ENCODE measurements at regions not wholly inside any gene's neighbourhood (a gene's known extent, or its start where the extent isn't known, plus 50 kb on each side); places are given as distances from the start of the nearest gene placed in this dataset.

GRCh38 chr5:110043025-110043424, 353.3 kb downstream of the MAN2A1 start:
- H3K9me3 Mint-ChIP-seq, result peaks cover 0 to 40% (median 14%) of the 10 kb centered on the region in 8 donors
- peaks cover 9% of the 10 kb centered on the region for H3K4me1 ChIP-seq (ENCODE audit: insufficient read depth, low read length)
- peaks cover 0 to 5% of the 10 kb centered on the region in 2 donors for H3K36me3 Mint-ChIP-seq
- peak overlapping the region in 3 of 8 donors; percentile 12 to 60 (median 28) for H3K4me3 Mint-ChIP-seq
- CTCF ChIA-PET (ENCODE audit: partially characterized antibody), result no interaction called here
- DNase-seq, result peak in 4 of 5 donors; percentile 39 to 64 (median 50)
- H3K36me3 ChIP-seq (ENCODE audit: insufficient read depth, low read length), result no peaks in the 10 kb centered on the region
- POLR2A ChIA-PET (ENCODE audit: partially characterized antibody), result interaction anchor here (0.8 kb wide), 1 partner anchor 11 kb away, joined by 3 read pairs; no protein-coding TSS in a partner anchor
- no peak overlapping the region for H3K4me3 ChIP-seq (ENCODE audit: low read length in 2 of 2)
- H3K27ac ChIP-seq (ENCODE audit: low read depth, low read length), result no peak overlapping the region
- H3K27me3 ChIP-seq (ENCODE audit: insufficient read depth, low read length), result no peaks in the 10 kb centered on the region
- H3K27me3 Mint-ChIP-seq, result peaks cover 0 to 4% of the 10 kb centered on the region in 2 donors
- peak overlapping the region in 5 of 7 donors; percentile 9 to 62 (median 16) for H3K27ac Mint-ChIP-seq
- H3K4me1 Mint-ChIP-seq, result peaks cover 7 to 11% (median 9%) of the 10 kb centered on the region in 4 donors
- intact Hi-C loops (cut with micrococcal nuclease), result no loop called here
- H3K9me3 ChIP-seq (ENCODE audit: control insufficient read depth in 1 of 2, low read length in 2 of 2), result no peaks in the 10 kb centered on the region

DNA sequence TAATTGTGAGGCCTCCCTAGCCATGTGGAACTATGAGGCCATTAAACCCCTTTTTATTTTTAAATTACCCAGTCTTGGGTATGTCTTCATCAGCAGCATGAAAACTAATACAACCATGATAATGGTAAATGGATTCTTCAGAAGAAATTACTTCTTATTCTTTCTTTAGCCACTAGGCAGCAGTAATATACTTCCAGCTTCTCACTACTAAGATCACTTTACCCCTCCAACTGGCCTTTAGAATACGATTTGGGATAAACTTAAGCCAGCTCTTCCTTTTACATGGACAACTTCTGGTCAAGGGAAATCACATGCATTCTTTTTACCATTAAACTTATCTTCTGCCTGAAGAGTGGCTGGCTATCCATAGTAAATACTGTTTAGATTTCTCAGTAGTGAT, 355.4 kb downstream of the MAN2A1 start:
- Histone ChIP-seq H3K9me3 (ENCODE audit: control insufficient read depth in 1 of 2, low read length in 2 of 2) (no peaks in the 10 kb centered on the region), H3K27ac (ENCODE audit: low read depth, low read length) (no peak overlapping the region), H3K27me3 (ENCODE audit: insufficient read depth, low read length) (no peaks in the 10 kb centered on the region), H3K4me1 (ENCODE audit: insufficient read depth, low read length) (peaks cover 9% of the 10 kb centered on the region), H3K4me3 (ENCODE audit: low read length in 2 of 2) (no peak overlapping the region), H3K36me3 (ENCODE audit: insufficient read depth, low read length) (no peaks in the 10 kb centered on the region)
- intact Hi-C loops (cut with micrococcal nuclease), result no loop called here
- H3K27ac Mint-ChIP-seq, result no peak overlapping the region
- H3K4me1 Mint-ChIP-seq, result peaks cover 7 to 11% (median 8%) of the 10 kb centered on the region in 4 donors
- peak overlapping the region in 1 of 8 donors; percentile 34 for H3K4me3 Mint-ChIP-seq
- peaks cover 0 to 4% of the 10 kb centered on the region in 2 donors for H3K27me3 Mint-ChIP-seq
- H3K9me3 Mint-ChIP-seq, result peaks cover 0 to 40% (median 14%) of the 10 kb centered on the region in 8 donors
- ChIA-PET POLR2A (ENCODE audit: partially characterized antibody) (no interaction called here), CTCF (ENCODE audit: partially characterized antibody) (interaction anchor here (1.3 to 1.8 kb wide), 3 partner anchors 9 to 12 kb away, joined by 3 to 5 read pairs (median 3); no protein-coding TSS in a partner anchor)
- no peak for DNase-seq
- peaks cover 0 to 5% of the 10 kb centered on the region in 2 donors for H3K36me3 Mint-ChIP-seq

DNA sequence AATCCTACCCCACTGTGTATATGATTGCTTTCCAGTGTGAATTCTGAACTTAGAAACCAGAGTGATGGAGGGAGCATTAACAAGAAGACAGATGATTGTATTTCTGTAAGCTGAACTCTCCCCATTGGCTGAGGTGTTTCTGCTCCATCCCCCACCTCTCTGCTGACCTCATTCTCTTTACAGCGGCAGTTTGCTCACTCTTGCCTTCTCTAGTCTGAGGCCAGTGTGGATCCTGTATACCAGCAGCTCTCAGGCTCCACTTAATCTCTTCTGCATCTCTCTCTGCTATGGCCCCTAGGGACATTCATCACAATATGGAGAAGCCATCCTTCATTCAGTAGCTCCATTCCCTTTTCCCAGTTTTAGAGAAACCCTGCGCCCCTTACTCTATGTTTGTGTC, 358.8 kb downstream of the MAN2A1 start:
- peaks cover 0 to 20% (median 12%) of the 10 kb centered on the region in 8 donors for H3K9me3 Mint-ChIP-seq
- no peak overlapping the region for H3K27ac Mint-ChIP-seq
- POLR2A ChIA-PET (ENCODE audit: partially characterized antibody), result no interaction called here
- Histone ChIP-seq H3K4me3 (ENCODE audit: low read length in 2 of 2) (no peak overlapping the region), H3K9me3 (ENCODE audit: control insufficient read depth in 1 of 2, low read length in 2 of 2) (no peaks in the 10 kb centered on the region), H3K27ac (ENCODE audit: low read depth, low read length) (no peak overlapping the region), H3K36me3 (ENCODE audit: insufficient read depth, low read length) (no peaks in the 10 kb centered on the region), H3K4me1 (ENCODE audit: insufficient read depth, low read length) (peaks cover 11% of the 10 kb centered on the region), H3K27me3 (ENCODE audit: insufficient read depth, low read length) (no peaks in the 10 kb centered on the region)
- H3K4me1 Mint-ChIP-seq, result peaks cover 5 to 8% (median 6%) of the 10 kb centered on the region in 4 donors
- DNase-seq, result no peak
- peaks cover 2 to 4% of the 10 kb centered on the region in 2 donors for H3K27me3 Mint-ChIP-seq
- intact Hi-C loops (cut with micrococcal nuclease), result no loop called here
- H3K4me3 Mint-ChIP-seq, result no peak overlapping the region
- peaks cover 0 to 5% of the 10 kb centered on the region in 2 donors for H3K36me3 Mint-ChIP-seq
- CTCF ChIA-PET (ENCODE audit: partially characterized antibody), result interaction anchor here (1.1 kb wide), 1 partner anchor 22 kb away, joined by 3 read pairs; no protein-coding TSS in a partner anchor

GRCh38 chr5:110049816-110050215, 360.1 kb downstream of the MAN2A1 start:
- Histone ChIP-seq H3K4me1 (ENCODE audit: insufficient read depth, low read length) (peaks cover 23% of the 10 kb centered on the region), H3K27me3 (ENCODE audit: insufficient read depth, low read length) (no peaks in the 10 kb centered on the region), H3K36me3 (ENCODE audit: insufficient read depth, low read length) (no peaks in the 10 kb centered on the region), H3K9me3 (ENCODE audit: control insufficient read depth in 1 of 2, low read length in 2 of 2) (no peaks in the 10 kb centered on the region), H3K4me3 (ENCODE audit: low read length in 2 of 2) (no peak overlapping the region), H3K27ac (ENCODE audit: low read depth, low read length) (no peak overlapping the region)
- Mint-ChIP-seq H3K36me3 (no peaks in the 10 kb centered on the region), H3K4me3 (no peak overlapping the region), H3K4me1 (peaks cover 18 to 19% (median 18%) of the 10 kb centered on the region in 4 donors), H3K27ac (no peak overlapping the region), H3K9me3 (peaks cover 0 to 9% (median 4%) of the 10 kb centered on the region in 8 donors), H3K27me3 (peaks cover 2 to 4% of the 10 kb centered on the region in 2 donors)
- POLR2A ChIA-PET (ENCODE audit: partially characterized antibody), result no interaction called here
- intact Hi-C loops (cut with micrococcal nuclease), result loop anchor here (5.0 to 10.0 kb wide), 2 partner anchors 193 to 1315 kb away; no protein-coding TSS in a partner anchor
- DNase-seq, result no peak
- CTCF ChIA-PET (ENCODE audit: partially characterized antibody), result no interaction called here

GRCh38 chr5:110050640-110051345, 361.1 kb downstream of the MAN2A1 start:
- Histone ChIP-seq H3K4me1 (ENCODE audit: insufficient read depth, low read length) (peaks cover 33% of the 10 kb centered on the region), H3K36me3 (ENCODE audit: insufficient read depth, low read length) (no peaks in the 10 kb centered on the region), H3K4me3 (ENCODE audit: low read length in 2 of 2) (no peak overlapping the region), H3K9me3 (ENCODE audit: control insufficient read depth in 1 of 2, low read length in 2 of 2) (no peaks in the 10 kb centered on the region), H3K27ac (ENCODE audit: low read depth, low read length) (no peak overlapping the region), H3K27me3 (ENCODE audit: insufficient read depth, low read length) (no peaks in the 10 kb centered on the region)
- Mint-ChIP-seq H3K27ac (no peak overlapping the region), H3K4me3 (no peak overlapping the region), H3K27me3 (peaks cover 2 to 4% of the 10 kb centered on the region in 2 donors), H3K9me3 (peaks cover 0 to 2% (median 0%) of the 10 kb centered on the region in 8 donors), H3K4me1 (peaks cover 23 to 28% (median 26%) of the 10 kb centered on the region in 4 donors), H3K36me3 (no peaks in the 10 kb centered on the region)
- ChIA-PET POLR2A (ENCODE audit: partially characterized antibody) (no interaction called here), CTCF (ENCODE audit: partially characterized antibody) (no interaction called here)
- no peak for DNase-seq
- intact Hi-C loops (cut with micrococcal nuclease), result loop anchor here (5.0 to 10.0 kb wide), 2 partner anchors 193 to 1316 kb away; no protein-coding TSS in a partner anchor

- intact Hi-C loops (cut with micrococcal nuclease), result loop anchor here (5.0 to 10.0 kb wide), 2 partner anchors 196 to 1318 kb away; no protein-coding TSS in a partner anchor
- Histone ChIP-seq H3K27me3 (ENCODE audit: insufficient read depth, low read length) (no peaks in the 10 kb centered on the region), H3K36me3 (ENCODE audit: insufficient read depth, low read length) (no peaks in the 10 kb centered on the region), H3K4me1 (ENCODE audit: insufficient read depth, low read length) (peaks cover 33% of the 10 kb centered on the region), H3K9me3 (ENCODE audit: control insufficient read depth in 1 of 2, low read length in 2 of 2) (no peaks in the 10 kb centered on the region), H3K4me3 (ENCODE audit: low read length in 2 of 2) (no peak overlapping the region), H3K27ac (ENCODE audit: low read depth, low read length) (peak overlapping the region; percentile 45)
- Mint-ChIP-seq H3K9me3 (no peaks in the 10 kb centered on the region), H3K4me1 (peaks cover 25 to 36% (median 31%) of the 10 kb centered on the region in 4 donors), H3K27me3 (peaks cover 0 to 2% of the 10 kb centered on the region in 2 donors), H3K27ac (peak overlapping the region in 5 of 7 donors; percentile 43 to 96 (median 94)), H3K36me3 (no peaks in the 10 kb centered on the region), H3K4me3 (peak overlapping the region in 1 of 8 donors; percentile 82)
- CTCF ChIA-PET (ENCODE audit: partially characterized antibody), result interaction anchor here (1.5 to 3.0 kb wide), 3 partner anchors 18 to 131 kb away, joined by 3 to 15 read pairs (median 4); no protein-coding TSS in a partner anchor
- POLR2A ChIA-PET (ENCODE audit: partially characterized antibody), result interaction anchor here (2.0 to 2.8 kb wide), 3 partner anchors 10 to 363 kb away, joined by 9 to 27 read pairs (median 16); partner anchors contain the start of gene MAN2A1
- DNase-seq, result no peak
Observed at GRCh38 chr5:110053205-110053604, 363.5 kb downstream of the MAN2A1 start.

DNA sequence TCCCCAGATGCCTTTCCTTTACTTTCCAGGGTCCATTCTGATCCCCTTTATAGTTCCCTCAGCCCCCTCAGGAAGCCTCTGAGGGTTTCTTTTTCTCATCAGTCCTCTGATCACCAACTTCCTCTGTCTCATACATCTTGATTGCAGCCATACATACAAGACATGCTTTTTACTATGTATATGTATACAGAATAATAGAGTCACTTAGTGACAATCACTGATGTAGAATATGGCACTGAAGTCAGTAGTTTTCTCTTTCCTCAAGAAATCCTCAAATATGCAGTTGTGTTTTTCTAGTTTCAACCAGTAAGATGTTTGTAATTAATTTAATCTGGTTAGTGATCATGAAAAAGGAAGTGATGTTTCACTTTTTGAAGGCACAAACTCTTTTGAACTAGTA, 364.1 kb downstream of the MAN2A1 start:
- Histone ChIP-seq H3K4me1 (ENCODE audit: insufficient read depth, low read length) (peaks cover 33% of the 10 kb centered on the region), H3K27me3 (ENCODE audit: insufficient read depth, low read length) (no peaks in the 10 kb centered on the region), H3K4me3 (ENCODE audit: low read length in 2 of 2) (no peak overlapping the region), H3K36me3 (ENCODE audit: insufficient read depth, low read length) (no peaks in the 10 kb centered on the region), H3K9me3 (ENCODE audit: control insufficient read depth in 1 of 2, low read length in 2 of 2) (no peaks in the 10 kb centered on the region), H3K27ac (ENCODE audit: low read depth, low read length) (peak overlapping the region; percentile 45)
- H3K36me3 Mint-ChIP-seq, result no peaks in the 10 kb centered on the region
- peak overlapping the region; percentile 25 to 82 (median 64) for H3K4me3 Mint-ChIP-seq
- intact Hi-C loops (cut with micrococcal nuclease), result loop anchor here (1.0 to 10.0 kb wide), 5 partner anchors 133 to 1319 kb away; no protein-coding TSS in a partner anchor
- peaks cover 0 to 2% of the 10 kb centered on the region in 2 donors for H3K27me3 Mint-ChIP-seq
- H3K9me3 Mint-ChIP-seq, result no peaks in the 10 kb centered on the region
- DNase-seq, result no peak
- ChIA-PET CTCF (ENCODE audit: partially characterized antibody) (interaction anchor here (0.7 to 3.0 kb wide), 12 partner anchors 8 to 575 kb away, joined by 3 to 15 read pairs (median 4); no protein-coding TSS in a partner anchor), POLR2A (ENCODE audit: partially characterized antibody) (interaction anchor here (1.0 to 2.8 kb wide), 8 partner anchors 10 to 644 kb away, joined by 3 to 27 read pairs (median 5); partner anchors contain the start of genes MAN2A1 and PJA2)
- peaks cover 25 to 36% (median 31%) of the 10 kb centered on the region in 4 donors for H3K4me1 Mint-ChIP-seq
- H3K27ac Mint-ChIP-seq, result peak overlapping the region; percentile 59 to 96 (median 94)
